Thoracic aorta (tissue), 2 donors: ENCODE measurements at regions not wholly inside any gene's neighbourhood (a gene's known extent, or its start where the extent isn't known, plus 50 kb on each side); places are given as distances from the start of the nearest gene placed in this dataset.

ENCODE experiments used
- ATAC-seq: fragments of 150-250 bp; one replicate; pipeline ENCODE4 v1.8.0; 2017; ENCODE audit warnings: low read depth; ENCODE audit not compliant: insufficient number of reproducible peaks, low FRiP score
- DNase-seq: peaks from one replicate; pipeline ENCODE4 v3.0.0-alpha.2; 2020; ENCODE audit warnings: low spot score
- H3K27ac ChIP-seq, 2 donors: fragments of 200-600 bp; sonication (generic); 1 replicate in 1 of 2; 2 replicates in 1 of 2; pipeline ENCODE4 v1.5.1; 2016; ENCODE audit warnings: mild to moderate bottlenecking in 2 of 2, moderate library complexity in 2 of 2
- H3K27me3 ChIP-seq: fragments of 200-600 bp; sonication (generic); replicated peaks from 2 replicates; pipeline ENCODE4 v1.6.0; 2016; ENCODE audit warnings: mild to moderate bottlenecking; ENCODE audit not compliant: insufficient read depth
- H3K36me3 ChIP-seq: fragments of 200-600 bp; sonication (generic); one replicate; pipeline ENCODE4 v1.5.1; 2016
- H3K4me1 ChIP-seq, 2 donors: fragments of 200-600 bp; sonication (generic); 1 replicate in 1 of 2; 2 replicates in 1 of 2; pipeline versions ENCODE4 v1.5.1 to v1.6.0; 2016; ENCODE audit warnings: low read depth in 2 of 2, mild to moderate bottlenecking in 1 of 2; ENCODE audit not compliant: control insufficient read depth in 1 of 2
- H3K4me3 ChIP-seq: fragments of 200-600 bp; sonication (generic); 2 replicates; pipeline ENCODE4 v1.5.1; 2016; ENCODE audit warnings: mild to moderate bottlenecking
- H3K9me3 ChIP-seq: fragments of 200-600 bp; sonication (generic); 2 replicates; pipeline ENCODE4 v1.5.1; 2016
- CTCF ChIP-seq: fragments of 200-600 bp; sonication (generic); IDR thresholded peaks from one replicate; pipeline ENCODE4 v1.5.1; 2019; ENCODE audit warnings: antibody characterized with exemption

- H3K4me1 ChIP-seq, result no peaks in the 10 kb centered on the region
- ATAC-seq (no peak), DNase-seq (no peak)
- no peak overlapping the region for H3K4me3 ChIP-seq
- no peaks in the 10 kb centered on the region for H3K36me3 ChIP-seq
- H3K27me3 ChIP-seq, result no peaks in the 10 kb centered on the region
- no peak overlapping the region for H3K27ac ChIP-seq
- H3K9me3 ChIP-seq, result no peaks in the 10 kb centered on the region
- TF ChIP-seq CTCF, result no peak
Observed at GRCh38 chr4:34046580-34046979, 2197.7 kb downstream of the ARAP2 start.

GRCh38 chr4:34047363-34047762, 2197.0 kb downstream of the ARAP2 start:
- no peak overlapping the region for H3K4me3 ChIP-seq
- H3K4me1 ChIP-seq, result no peaks in the 10 kb centered on the region
- no peaks in the 10 kb centered on the region for H3K36me3 ChIP-seq
- H3K27ac ChIP-seq, result no peak overlapping the region
- H3K9me3 ChIP-seq, result no peaks in the 10 kb centered on the region
- no peak for DNase-seq
- TF ChIP-seq CTCF, result no peak
- H3K27me3 ChIP-seq, result no peaks in the 10 kb centered on the region
- no peak for ATAC-seq

GRCh38 chr4:34066126-34066525, 2178.2 kb downstream of the ARAP2 start:
- Histone ChIP-seq H3K4me3 (no peak overlapping the region), H3K36me3 (no peaks in the 10 kb centered on the region), H3K27ac (no peak overlapping the region), H3K4me1 (no peaks in the 10 kb centered on the region), H3K9me3 (no peaks in the 10 kb centered on the region), H3K27me3 (no peaks in the 10 kb centered on the region)
- TF ChIP-seq CTCF, result no peak
- ATAC-seq, result no peak
- DNase-seq, result no peak

GRCh38 chr4:34091451-34091850, 2152.9 kb downstream of the ARAP2 start:
- Histone ChIP-seq H3K36me3 (no peaks in the 10 kb centered on the region), H3K9me3 (no peaks in the 10 kb centered on the region), H3K4me3 (no peak overlapping the region), H3K4me1 (no peaks in the 10 kb centered on the region), H3K27ac (no peak overlapping the region), H3K27me3 (no peaks in the 10 kb centered on the region)
- DNase-seq (no peak), ATAC-seq (no peak)
- TF ChIP-seq CTCF, result no peak

- ATAC-seq (no peak), DNase-seq (no peak)
- Histone ChIP-seq H3K4me3 (no peak overlapping the region), H3K9me3 (no peaks in the 10 kb centered on the region), H3K4me1 (no peaks in the 10 kb centered on the region), H3K27me3 (no peaks in the 10 kb centered on the region), H3K36me3 (no peaks in the 10 kb centered on the region), H3K27ac (no peak overlapping the region)
- TF ChIP-seq CTCF, result no peak
Observed at GRCh38 chr4:34094114-34094513, 2150.2 kb downstream of the ARAP2 start.
